GM12878 (cell line): ENCODE measurements at regions not wholly inside any gene's neighbourhood (a gene's known extent, or its start where the extent isn't known, plus 50 kb on each side); places are given as distances from the start of the nearest gene placed in this dataset.
"Not testable (repeated sequence)": the region's sequence is repeated elsewhere in the genome, so short reads cannot be mapped to it uniquely, and the experiment has no call there.

ENCODE experiments used
- BCLAF1 ChIP-seq: fragments of 450-650 bp; IDR thresholded peaks from 2 replicates; pipeline ENCODE4 v1.6.1; 2017; ENCODE audit warnings: antibody characterized with exemption, mild to moderate bottlenecking, moderate library complexity
- CBX3 ChIP-seq: fragments of 200-600 bp; sonication (generic); IDR thresholded peaks from 2 replicates; pipeline ENCODE4 v1.6.1; 2016; ENCODE audit warnings: low read depth, borderline replicate concordance
- EZH2 ChIP-seq: IDR thresholded peaks from 2 replicates; pipeline ENCODE4 v1.6.1; 2012; ENCODE audit warnings: low read depth, mild to moderate bottlenecking, control low read depth, inconsistent platforms, low read length, borderline replicate concordance; ENCODE audit not compliant: control insufficient read depth
- POLR2A ChIP-seq: IDR thresholded peaks from 2 replicates; pipeline ENCODE4 v1.6.1; 2011; ENCODE audit warnings: low read depth, mild to moderate bottlenecking, low read length
- POLR2AphosphoS5 ChIP-seq: IDR thresholded peaks from 2 replicates; pipeline ENCODE4 v1.6.1; 2011; ENCODE audit warnings: mild to moderate bottlenecking, low read length, inconsistent platforms
- RCOR1 ChIP-seq: conservative IDR thresholded peaks from 2 replicates; pipeline ENCODE4 v1.6.1; 2012; ENCODE audit warnings: low read depth, low read length, improper control_type of control experiment
- TARDBP ChIP-seq: IDR thresholded peaks from 2 replicates; pipeline ENCODE4 v1.6.1; 2016; ENCODE audit warnings: borderline replicate concordance
- USF2 ChIP-seq: IDR thresholded peaks from 2 replicates; pipeline ENCODE4 v1.6.1; 2011; ENCODE audit warnings: low read depth, low read length, improper control_type of control experiment, borderline replicate concordance

GRCh38 chr5:13578311-13579039 lies 366.0 kb downstream of the DNAH5 start:
- not testable (repeated sequence) for TF ChIP-seq POLR2A, POLR2AphosphoS5, USF2, TARDBP, EZH2, BCLAF1, RCOR1, CBX3
